Cardiac muscle cell (in vitro differentiated cells and primary cell): ENCODE measurements at regions not wholly inside any gene's neighbourhood (a gene's known extent, or its start where the extent isn't known, plus 50 kb on each side); places are given as distances from the start of the nearest gene placed in this dataset.
"Not testable (repeated sequence)": the region's sequence is repeated elsewhere in the genome, so short reads cannot be mapped to it uniquely, and the experiment has no call there.

Experiments used
- DNase-seq, 2 donors: peaks; one replicate each; pipeline versions ENCODE4 v3.0.0 to v3.0.0-alpha.2; 2010 to 2017; ENCODE audit warnings: low read depth in 1 of 2, low spot score in 1 of 2
- H3K27ac ChIP-seq: fragments of 200-600 bp; sonication (generic); 2 replicates; pipeline ENCODE4 v1.5.1; 2016
- H3K27me3 ChIP-seq: fragments of 200-600 bp; sonication (generic); 2 replicates; pipeline ENCODE4 v1.6.0; 2016; ENCODE audit warnings: control low read depth
- H3K36me3 ChIP-seq: fragments of 200-600 bp; sonication (generic); 2 replicates; pipeline ENCODE4 v1.5.1; 2016; ENCODE audit warnings: control low read depth
- H3K4me1 ChIP-seq: fragments of 200-600 bp; sonication (generic); 2 replicates; pipeline ENCODE4 v1.8.1; 2017; ENCODE audit warnings: low read depth, mild to moderate bottlenecking, mixed run types
- H3K4me3 ChIP-seq: fragments of 200-600 bp; sonication (generic); 2 replicates; pipeline ENCODE4 v1.5.1; 2016; ENCODE audit warnings: mild to moderate bottlenecking
- H3K9me3 ChIP-seq: fragments of 200-600 bp; sonication (generic); 2 replicates; pipeline ENCODE4 v1.5.1; 2017; ENCODE audit warnings: low read depth, mild to moderate bottlenecking, control low read depth
- TF ChIP-seq, protein P1 (sequence below): IDR thresholded peaks from 2 replicates; pipeline ENCODE4 v1.5.1; 2012; ENCODE audit warnings: low read depth, mild to moderate bottlenecking, low read length

DNA sequence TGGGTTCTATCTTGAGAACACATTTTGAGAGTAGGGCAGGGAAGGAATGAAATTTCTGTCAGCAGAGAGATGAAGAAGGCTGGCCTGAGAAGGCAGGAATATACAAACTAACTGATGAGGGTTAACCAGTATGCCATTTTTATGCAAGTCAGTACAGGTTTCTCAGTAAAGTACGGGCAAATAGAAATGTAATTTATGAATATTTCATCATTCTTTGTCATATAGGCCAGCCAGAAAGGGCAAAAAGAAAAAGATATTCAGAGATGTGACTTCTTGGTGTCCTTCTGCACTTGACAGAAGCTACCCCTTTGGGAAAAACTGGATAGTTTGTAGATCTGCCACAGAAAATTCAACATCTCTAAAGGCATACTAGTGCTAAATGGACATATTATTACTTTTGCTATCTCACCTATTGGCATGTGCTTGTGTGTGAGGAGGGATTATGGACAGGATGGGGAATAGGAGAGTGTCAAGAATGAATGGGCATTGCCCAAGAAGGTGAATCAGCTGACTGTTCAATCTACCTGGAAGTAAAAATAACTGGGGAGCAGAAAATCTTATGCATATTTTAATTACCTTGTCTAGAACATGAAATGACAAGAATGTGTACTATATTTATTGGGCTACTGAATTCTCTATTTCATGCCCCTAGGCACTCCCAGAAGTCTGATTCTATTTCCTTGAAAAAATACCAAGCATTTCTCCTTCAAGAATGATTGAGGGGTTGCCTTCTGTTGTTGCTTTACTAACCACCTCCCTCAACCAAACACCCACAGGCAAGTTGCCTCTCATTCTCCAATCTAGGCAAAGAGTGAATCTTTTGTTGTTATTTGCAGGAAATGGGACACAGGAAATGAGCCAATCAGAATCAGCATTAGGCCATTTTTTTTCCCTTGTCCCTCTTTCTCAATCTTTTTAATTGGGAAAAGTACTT is 175.1 kb upstream of the SLC38A2 start:
- DNase-seq = no peak
- no peaks in the 10 kb centered on the region for H3K27me3 ChIP-seq
- peaks cover 11% of the 10 kb centered on the region for H3K4me1 ChIP-seq
- no peak overlapping the region for H3K4me3 ChIP-seq
- TF ChIP-seq, protein P1, sequence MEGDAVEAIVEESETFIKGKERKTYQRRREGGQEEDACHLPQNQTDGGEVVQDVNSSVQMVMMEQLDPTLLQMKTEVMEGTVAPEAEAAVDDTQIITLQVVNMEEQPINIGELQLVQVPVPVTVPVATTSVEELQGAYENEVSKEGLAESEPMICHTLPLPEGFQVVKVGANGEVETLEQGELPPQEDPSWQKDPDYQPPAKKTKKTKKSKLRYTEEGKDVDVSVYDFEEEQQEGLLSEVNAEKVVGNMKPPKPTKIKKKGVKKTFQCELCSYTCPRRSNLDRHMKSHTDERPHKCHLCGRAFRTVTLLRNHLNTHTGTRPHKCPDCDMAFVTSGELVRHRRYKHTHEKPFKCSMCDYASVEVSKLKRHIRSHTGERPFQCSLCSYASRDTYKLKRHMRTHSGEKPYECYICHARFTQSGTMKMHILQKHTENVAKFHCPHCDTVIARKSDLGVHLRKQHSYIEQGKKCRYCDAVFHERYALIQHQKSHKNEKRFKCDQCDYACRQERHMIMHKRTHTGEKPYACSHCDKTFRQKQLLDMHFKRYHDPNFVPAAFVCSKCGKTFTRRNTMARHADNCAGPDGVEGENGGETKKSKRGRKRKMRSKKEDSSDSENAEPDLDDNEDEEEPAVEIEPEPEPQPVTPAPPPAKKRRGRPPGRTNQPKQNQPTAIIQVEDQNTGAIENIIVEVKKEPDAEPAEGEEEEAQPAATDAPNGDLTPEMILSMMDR = no peak
- H3K27ac ChIP-seq = no peak overlapping the region
- H3K36me3 ChIP-seq = no peaks in the 10 kb centered on the region
- H3K9me3 ChIP-seq = no peaks in the 10 kb centered on the region

DNA sequence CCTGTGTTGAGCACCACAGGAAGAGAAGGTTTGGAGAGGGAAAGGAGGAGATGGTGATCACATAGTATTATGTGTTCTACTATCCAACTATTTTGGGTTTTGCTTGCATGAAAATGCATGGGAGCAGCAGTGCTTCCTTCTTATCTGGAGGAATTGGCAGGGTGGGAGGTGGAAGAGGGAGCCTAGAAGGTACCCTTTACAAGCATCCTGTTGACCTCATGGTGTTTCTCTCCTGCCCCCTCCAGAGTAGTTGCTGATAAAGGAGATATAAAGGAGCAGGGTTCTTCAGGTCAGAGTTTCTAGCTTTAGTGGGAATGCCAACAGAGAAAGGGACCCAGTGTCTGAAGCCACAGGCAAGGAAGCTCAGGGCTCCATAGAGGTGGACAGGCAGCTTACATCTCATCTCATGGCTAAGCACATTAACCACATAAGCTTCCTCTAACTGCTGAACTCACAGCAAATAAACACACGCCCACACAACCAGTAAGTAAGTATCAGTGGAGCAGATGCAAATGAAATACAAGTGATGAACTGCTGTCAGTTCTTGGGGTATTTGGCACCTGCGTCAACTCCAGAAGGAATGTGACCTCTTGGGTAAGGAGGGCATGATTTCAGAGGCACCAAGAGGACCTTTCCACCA is 174.2 kb upstream of the SLC38A2 start:
- Histone ChIP-seq H3K9me3 (no peaks in the 10 kb centered on the region), H3K4me1 (peaks cover 11% of the 10 kb centered on the region), H3K36me3 (no peaks in the 10 kb centered on the region), H3K27ac (no peak overlapping the region), H3K4me3 (no peak overlapping the region), H3K27me3 (no peaks in the 10 kb centered on the region)
- TF ChIP-seq, protein P1 = no peak
- DNase-seq = no peak

DNA sequence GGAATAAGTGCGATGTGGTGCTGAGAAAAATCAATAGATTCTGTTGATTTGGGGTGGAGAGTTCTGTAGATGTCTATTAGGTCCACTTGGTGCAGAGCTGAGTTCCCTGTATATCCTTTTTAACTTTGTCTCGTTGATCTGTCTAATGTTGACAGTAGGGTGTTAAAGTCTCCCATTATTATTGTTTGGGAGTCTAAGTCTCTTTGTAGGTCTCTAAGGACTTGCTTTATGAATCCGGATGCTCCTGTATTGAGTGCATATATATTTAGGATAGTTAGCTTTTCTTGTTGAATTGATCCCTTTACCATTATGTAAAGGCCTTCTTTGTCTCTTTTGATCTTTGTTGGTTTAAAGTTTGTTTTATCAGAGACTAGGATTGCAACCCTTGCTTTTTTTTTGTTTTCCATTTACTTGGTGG is 170.8 kb upstream of the SLC38A2 start:
- not testable (repeated sequence) for H3K36me3 ChIP-seq, H3K4me3 ChIP-seq, H3K27ac ChIP-seq, H3K9me3 ChIP-seq, DNase-seq, H3K27me3 ChIP-seq
- H3K4me1 ChIP-seq = peaks cover 10% of the 10 kb centered on the region

DNA sequence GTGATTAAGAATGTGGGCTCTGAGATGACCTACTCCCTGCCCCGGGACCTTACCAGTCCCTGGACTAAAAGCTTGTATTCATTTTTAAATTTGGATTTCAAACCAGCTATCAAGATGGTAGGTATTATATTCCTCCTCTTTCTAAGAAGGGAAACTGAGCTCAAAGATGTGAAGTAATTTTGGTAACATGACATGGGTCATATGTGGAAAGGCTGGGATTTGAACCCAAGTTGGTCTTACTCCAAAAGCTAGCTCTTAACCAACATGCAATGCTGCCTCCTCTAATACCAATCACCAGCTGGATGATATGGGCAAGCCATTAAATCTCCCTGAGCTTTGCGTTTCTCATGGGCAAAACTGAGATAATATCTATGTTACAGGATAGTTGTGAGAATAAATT is 166.4 kb upstream of the SLC38A2 start:
- Histone ChIP-seq H3K27ac (no peak overlapping the region), H3K9me3 (no peaks in the 10 kb centered on the region), H3K36me3 (no peaks in the 10 kb centered on the region), H3K4me3 (no peak overlapping the region), H3K4me1 (peaks cover 32% of the 10 kb centered on the region), H3K27me3 (no peaks in the 10 kb centered on the region)
- no peak for DNase-seq
- TF ChIP-seq, protein P1 = no peak

DNA sequence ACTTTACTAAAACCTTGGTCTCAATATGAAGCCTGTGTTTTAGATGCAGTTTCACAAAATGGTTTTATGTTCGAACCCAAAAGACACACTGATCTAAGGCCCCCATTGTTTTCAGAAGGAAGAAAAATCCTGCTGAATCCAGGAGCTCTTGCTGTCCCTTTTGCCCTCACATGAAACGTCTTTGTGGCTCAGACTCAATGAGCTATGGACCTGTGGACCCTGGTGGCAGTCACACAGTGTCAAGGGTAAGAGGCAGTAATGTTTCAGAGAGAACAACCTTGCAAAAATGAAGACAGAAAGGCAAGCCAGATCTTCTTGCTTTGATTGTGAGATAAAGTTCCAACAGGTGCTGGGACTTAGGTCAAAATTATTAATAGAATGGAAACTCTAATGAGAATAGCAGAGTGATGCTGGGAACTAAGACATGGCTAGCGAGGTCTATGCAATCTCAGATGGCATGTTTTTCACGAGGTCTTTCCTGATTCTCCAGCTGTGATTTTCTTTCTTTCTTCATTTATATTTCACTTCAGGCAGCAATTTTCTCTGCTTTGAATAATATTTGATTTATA is 164.9 kb upstream of the SLC38A2 start:
- no peaks in the 10 kb centered on the region for H3K9me3 ChIP-seq
- no peaks in the 10 kb centered on the region for H3K36me3 ChIP-seq
- no peak for DNase-seq
- H3K4me3 ChIP-seq = no peak overlapping the region
- no peak overlapping the region for H3K27ac ChIP-seq
- H3K27me3 ChIP-seq = no peaks in the 10 kb centered on the region
- peaks cover 35% of the 10 kb centered on the region for H3K4me1 ChIP-seq
- TF ChIP-seq, protein P1 = no peak

DNA sequence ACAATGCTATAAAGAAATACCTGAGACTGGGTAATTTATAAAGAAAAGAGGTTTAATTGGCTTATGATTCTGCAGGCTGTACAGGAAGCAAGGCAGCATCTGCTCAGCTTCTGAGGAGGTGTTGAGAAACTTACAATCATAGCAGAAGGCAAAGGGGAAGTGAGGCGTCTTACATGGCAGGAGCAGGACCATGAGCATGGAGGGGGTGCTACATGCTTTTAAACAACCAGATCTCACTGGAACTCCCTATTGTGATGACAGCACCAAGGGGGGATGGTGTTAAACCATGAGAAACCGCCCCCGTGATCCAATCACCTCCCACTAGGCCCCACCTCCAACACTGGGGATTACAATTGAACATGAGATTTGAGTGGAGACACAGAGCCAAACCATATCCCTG is 163.7 kb upstream of the SLC38A2 start:
- not testable (repeated sequence) for H3K4me3 ChIP-seq, H3K36me3 ChIP-seq, H3K27me3 ChIP-seq, H3K9me3 ChIP-seq
- DNase-seq = peak in 1 of 2 donors; percentile 66
- Histone ChIP-seq H3K4me1 (peaks cover 35% of the 10 kb centered on the region), H3K27ac (peak overlapping the region; percentile 91)
